ENCODE measurements at regions not wholly inside any gene's neighbourhood (a gene's known extent, or its start where the extent isn't known, plus 50 kb on each side); places are given as distances from the start of the nearest gene placed in this dataset.
"Not testable (repeated sequence)": the region's sequence is repeated elsewhere in the genome, so short reads cannot be mapped to it uniquely, and the experiment has no call there.

DNA sequence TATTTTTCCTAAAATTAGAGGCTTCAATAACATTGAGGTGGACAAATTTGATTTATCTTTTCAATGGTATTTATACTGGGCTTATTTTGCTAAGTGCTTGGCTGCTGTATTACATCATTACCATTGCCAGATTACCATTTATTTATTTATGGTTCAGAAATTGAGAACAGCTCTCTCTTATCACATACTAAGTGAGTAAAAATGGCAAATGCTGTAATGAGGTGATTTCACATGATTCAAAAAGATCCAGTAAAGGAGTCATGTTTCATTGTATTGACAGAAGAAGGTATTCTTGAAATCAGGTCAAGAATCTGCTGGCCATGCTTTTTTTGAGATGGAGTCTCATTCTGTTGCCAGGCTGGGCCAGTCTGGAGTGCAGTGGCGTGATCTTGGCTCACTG lies 322.6 kb downstream of the KIF20B start:
- no peak for TF ChIP-seq POLR2AphosphoS5 (IDR thresholded peaks at IDR 0.05)
- no peak for TF ChIP-seq POLR2A (IDR thresholded peaks at IDR 0.05)
- TF ChIP-seq, protein P1, sequence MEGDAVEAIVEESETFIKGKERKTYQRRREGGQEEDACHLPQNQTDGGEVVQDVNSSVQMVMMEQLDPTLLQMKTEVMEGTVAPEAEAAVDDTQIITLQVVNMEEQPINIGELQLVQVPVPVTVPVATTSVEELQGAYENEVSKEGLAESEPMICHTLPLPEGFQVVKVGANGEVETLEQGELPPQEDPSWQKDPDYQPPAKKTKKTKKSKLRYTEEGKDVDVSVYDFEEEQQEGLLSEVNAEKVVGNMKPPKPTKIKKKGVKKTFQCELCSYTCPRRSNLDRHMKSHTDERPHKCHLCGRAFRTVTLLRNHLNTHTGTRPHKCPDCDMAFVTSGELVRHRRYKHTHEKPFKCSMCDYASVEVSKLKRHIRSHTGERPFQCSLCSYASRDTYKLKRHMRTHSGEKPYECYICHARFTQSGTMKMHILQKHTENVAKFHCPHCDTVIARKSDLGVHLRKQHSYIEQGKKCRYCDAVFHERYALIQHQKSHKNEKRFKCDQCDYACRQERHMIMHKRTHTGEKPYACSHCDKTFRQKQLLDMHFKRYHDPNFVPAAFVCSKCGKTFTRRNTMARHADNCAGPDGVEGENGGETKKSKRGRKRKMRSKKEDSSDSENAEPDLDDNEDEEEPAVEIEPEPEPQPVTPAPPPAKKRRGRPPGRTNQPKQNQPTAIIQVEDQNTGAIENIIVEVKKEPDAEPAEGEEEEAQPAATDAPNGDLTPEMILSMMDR (IDR thresholded peaks at IDR 0.05): no peak
- TF ChIP-seq EP300 (IDR thresholded peaks at IDR 0.05): no peak
- Histone ChIP-seq H3K4me1 (no peaks in the 10 kb centered on the region), H3K4me3 (no peak overlapping the region), H3K9me3 (no peaks in the 10 kb centered on the region), H3K27ac (no peak overlapping the region), H3K27me3 (no peaks in the 10 kb centered on the region), H3K36me3 (no peaks in the 10 kb centered on the region)
- no peak for DNase-seq
- 76 to 93% methylated on average over 1 of the region's 1 CpG for WGBS, 2 donors
- intact Hi-C loops (cut with DNase I): no loop called here

DNA sequence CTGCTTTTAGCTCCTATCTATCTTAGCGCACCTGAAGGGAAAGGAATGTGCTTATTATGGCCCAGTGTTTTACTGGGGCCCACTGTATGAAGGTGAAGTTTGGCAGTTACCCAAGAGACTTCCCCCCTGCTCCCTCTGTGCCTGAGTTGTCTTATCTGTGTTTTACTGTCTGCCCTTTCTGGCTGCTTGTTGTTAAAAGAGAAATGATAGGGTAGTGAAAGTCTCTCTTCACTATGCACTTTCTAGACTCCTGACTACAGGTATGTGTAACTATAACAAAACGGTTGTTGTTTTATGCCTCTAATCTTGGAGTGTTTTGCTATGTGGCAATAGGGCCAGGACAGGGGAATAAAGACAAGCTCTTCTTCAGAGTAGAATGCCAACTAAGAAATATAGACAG lies 326.9 kb downstream of the KIF20B start:
- H3K36me3 ChIP-seq: no peaks in the 10 kb centered on the region
- no peaks in the 10 kb centered on the region for H3K27me3 ChIP-seq
- no peak overlapping the region for H3K27ac ChIP-seq
- no peak for DNase-seq
- intact Hi-C loops (cut with DNase I): no loop called here
- TF ChIP-seq POLR2A (IDR thresholded peaks at IDR 0.05) (no peak), POLR2AphosphoS5 (IDR thresholded peaks at IDR 0.05) (no peak), EP300 (IDR thresholded peaks at IDR 0.05) (no peak)
- TF ChIP-seq, protein P1 (IDR thresholded peaks at IDR 0.05): no peak
- no peaks in the 10 kb centered on the region for H3K4me1 ChIP-seq
- H3K9me3 ChIP-seq: peaks cover 0 to 4% (median 1%) of the 10 kb centered on the region in 4 donors
- WGBS, 2 donors: 49 to 70% methylated on average over 2 of the region's 2 CpGs
- no peak overlapping the region for H3K4me3 ChIP-seq

DNA sequence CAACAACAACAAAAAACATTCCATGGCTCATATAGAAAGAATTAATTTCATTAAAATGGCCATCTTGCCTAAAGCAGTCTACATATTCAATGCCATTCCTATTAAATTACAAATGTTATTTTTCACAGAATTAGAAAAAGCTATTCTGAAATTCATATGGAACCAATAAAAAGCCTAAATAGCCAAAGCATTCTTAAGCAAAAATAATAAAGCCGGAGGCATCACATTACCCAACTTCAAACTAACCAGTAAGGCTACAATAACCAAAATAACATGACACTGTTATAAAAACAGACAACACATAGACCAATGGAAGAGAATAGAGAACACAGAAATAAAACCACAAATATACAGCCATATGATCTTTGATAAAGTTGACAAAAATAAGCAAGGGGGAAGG lies 330.4 kb downstream of the KIF20B start:
- Histone ChIP-seq H3K9me3 (peaks cover 0 to 4% (median 1%) of the 10 kb centered on the region in 4 donors), H3K27me3 (no peaks in the 10 kb centered on the region), H3K36me3 (no peaks in the 10 kb centered on the region), H3K4me1 (no peaks in the 10 kb centered on the region), H3K4me3 (no peak overlapping the region), H3K27ac (no peak overlapping the region)
- TF ChIP-seq POLR2A (IDR thresholded peaks at IDR 0.05): no peak
- no peak for TF ChIP-seq EP300 (IDR thresholded peaks at IDR 0.05)
- TF ChIP-seq, protein P1 (IDR thresholded peaks at IDR 0.05): no peak
- no peak for TF ChIP-seq POLR2AphosphoS5 (IDR thresholded peaks at IDR 0.05)
- 90 to 97% methylated on average over 1 of the region's 1 CpG for WGBS, 2 donors
- intact Hi-C loops (cut with DNase I): no loop called here
- no peak for DNase-seq

DNA sequence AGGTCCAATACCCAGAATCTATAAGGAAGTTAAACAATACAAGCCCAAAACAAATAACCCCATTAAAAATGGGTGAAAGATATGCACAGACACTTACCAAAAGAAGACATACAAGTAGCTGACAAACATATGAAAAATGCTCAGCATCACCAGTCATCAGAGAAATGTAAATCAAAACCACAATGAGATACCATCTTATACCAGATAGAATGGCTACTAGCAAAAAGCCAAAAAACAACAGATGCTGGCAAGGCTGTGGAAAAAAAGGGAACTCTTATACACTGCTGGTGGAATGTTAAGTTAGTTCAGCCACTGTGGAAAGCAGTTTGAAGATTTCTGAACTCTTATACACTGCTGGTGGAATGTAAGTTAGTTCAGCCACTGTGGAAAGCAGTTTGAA lies 331.1 kb downstream of the KIF20B start:
- H3K36me3 ChIP-seq: no peaks in the 10 kb centered on the region
- H3K9me3 ChIP-seq: peaks cover 0 to 4% (median 1%) of the 10 kb centered on the region in 4 donors
- intact Hi-C loops (cut with DNase I): no loop called here
- H3K27me3 ChIP-seq: no peaks in the 10 kb centered on the region
- H3K4me1 ChIP-seq: no peaks in the 10 kb centered on the region
- no peak overlapping the region for H3K4me3 ChIP-seq
- H3K27ac ChIP-seq: no peak overlapping the region
- TF ChIP-seq EP300 (IDR thresholded peaks at IDR 0.05): no peak
- TF ChIP-seq, protein P1 (IDR thresholded peaks at IDR 0.05): no peak
- no peak for TF ChIP-seq POLR2AphosphoS5 (IDR thresholded peaks at IDR 0.05)
- TF ChIP-seq POLR2A (IDR thresholded peaks at IDR 0.05): no peak
- DNase-seq: no peak

DNA sequence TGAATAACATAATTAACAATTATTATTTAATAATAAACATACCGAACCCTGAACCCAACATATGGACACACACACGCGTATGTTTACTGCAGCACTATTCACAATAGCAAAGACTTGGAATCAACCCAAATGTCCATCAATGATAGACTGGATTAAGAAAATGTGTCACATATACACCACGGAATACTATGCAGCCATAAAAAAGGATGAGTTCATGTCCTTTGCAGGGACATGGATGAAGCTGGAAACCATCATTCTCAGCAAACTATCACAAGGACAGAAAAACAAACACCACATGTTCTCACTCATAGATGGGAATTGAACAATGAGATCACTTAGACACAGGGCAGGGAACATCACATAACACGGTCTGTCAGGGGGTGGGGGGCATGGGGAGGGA lies 333.5 kb downstream of the KIF20B start:
- intact Hi-C loops (cut with DNase I); H3K4me1 ChIP-seq; H3K4me3 ChIP-seq; H3K27ac ChIP-seq; DNase-seq; H3K27me3 ChIP-seq; H3K9me3 ChIP-seq; H3K36me3 ChIP-seq: not testable (repeated sequence)
- 78 to 91% methylated on average over 5 of the region's 5 CpGs for WGBS, 2 donors

Data from sigmoid colon (tissue), 6 donors.